Suprapubic skin (tissue), 4 donors: ENCODE measurements at regions not wholly inside any gene's neighbourhood (a gene's known extent, or its start where the extent isn't known, plus 50 kb on each side); places are given as distances from the start of the nearest gene placed in this dataset.

Source experiments
- DNase-seq, 2 donors: peaks; one replicate each; pipeline ENCODE4 v3.0.0-alpha.2; 2019; ENCODE audit warnings: low spot score in 2 of 2
- H3K27ac ChIP-seq: fragments of 200-600 bp; sonication (generic); one replicate; pipeline ENCODE4 v1.5.1; 2019
- H3K27me3 ChIP-seq: fragments of 200-600 bp; sonication (generic); one replicate; pipeline ENCODE4 v1.5.1; 2019
- H3K36me3 ChIP-seq: fragments of 200-600 bp; sonication (generic); one replicate; pipeline ENCODE4 v1.5.1; 2019
- H3K4me1 ChIP-seq: fragments of 200-600 bp; sonication (generic); one replicate; pipeline ENCODE4 v1.5.1; 2019
- H3K4me3 ChIP-seq: fragments of 200-600 bp; sonication (generic); one replicate; pipeline ENCODE4 v1.5.1; 2019; ENCODE audit warnings: mild to moderate bottlenecking
- H3K9me3 ChIP-seq: fragments of 200-600 bp; sonication (generic); one replicate; pipeline ENCODE4 v1.5.1; 2019
- EP300 ChIP-seq: sonication (generic); formaldehyde crosslinking; IDR thresholded peaks from one replicate; pipeline ENCODE4 v1.6.1; 2017; ENCODE audit warnings: antibody characterized with exemption
- POLR2A ChIP-seq, 2 donors: fragments of 450-650 bp; IDR thresholded peaks; one replicate each; pipeline ENCODE4 v1.6.1; 2017; ENCODE audit warnings: antibody characterized with exemption in 2 of 2, mild to moderate bottlenecking in 2 of 2, moderate library complexity in 2 of 2
- POLR2AphosphoS5 ChIP-seq, 3 donors: sonication (generic); formaldehyde crosslinking; IDR thresholded peaks; one replicate each; pipeline ENCODE4 v1.6.1; 2017; ENCODE audit warnings: antibody characterized with exemption in 3 of 3
- WGBS: methylation state at CpG from one replicate; pipeline ENCODE4 v1.1.5; 2018; 5-methylcytosine and 5-hydroxymethylcytosine counted together
- TF ChIP-seq, protein P1 (sequence below), 2 donors: fragments of 200-600 bp in 1 of 2; fragments of 450-650 bp in 1 of 2; sonication (generic) in 1 of 2; IDR thresholded peaks; one replicate each; pipeline ENCODE4 v1.5.1; 2016 to 2019; ENCODE audit warnings: antibody characterized with exemption in 2 of 2, mild to moderate bottlenecking in 1 of 2, moderate library complexity in 1 of 2

DNA sequence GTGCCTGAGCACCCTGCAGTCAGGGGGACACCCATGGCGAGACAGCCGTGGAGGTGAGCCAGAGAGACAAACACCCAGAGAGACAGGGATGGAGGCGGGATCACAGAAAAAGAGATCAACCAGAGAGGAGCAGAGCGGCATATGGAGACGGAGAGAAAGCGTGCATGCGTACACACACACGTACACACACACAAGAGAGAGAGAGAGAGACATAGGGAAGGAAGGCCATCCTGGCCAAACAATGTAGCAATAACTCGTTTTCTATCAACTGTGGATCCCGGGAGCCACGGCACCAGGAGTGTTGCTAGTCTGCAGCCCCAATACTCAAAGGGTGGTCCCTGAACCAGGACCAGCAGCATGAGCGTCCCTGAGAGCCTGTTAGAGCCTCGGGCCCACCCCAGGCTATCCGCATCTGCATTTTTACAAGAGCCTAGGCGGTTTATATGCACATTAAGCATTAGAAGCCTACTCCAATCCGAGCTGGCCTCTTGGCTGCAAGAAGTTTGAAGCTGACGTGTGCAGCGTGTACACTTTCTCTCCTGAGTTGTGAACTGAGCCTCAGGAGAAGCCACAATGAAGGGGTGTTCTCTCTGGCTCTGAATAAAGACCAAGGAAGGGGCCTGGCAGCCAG is 50.1 kb upstream of the MYCN start:
- H3K27me3 ChIP-seq: no peaks in the 10 kb centered on the region
- no peaks in the 10 kb centered on the region for H3K9me3 ChIP-seq
- H3K36me3 ChIP-seq: no peaks in the 10 kb centered on the region
- no peak overlapping the region for H3K4me3 ChIP-seq
- 77% methylated on average over 18 of the region's 18 CpGs for whole genome bisulfite sequencing
- TF ChIP-seq EP300: no peak
- TF ChIP-seq, protein P1, sequence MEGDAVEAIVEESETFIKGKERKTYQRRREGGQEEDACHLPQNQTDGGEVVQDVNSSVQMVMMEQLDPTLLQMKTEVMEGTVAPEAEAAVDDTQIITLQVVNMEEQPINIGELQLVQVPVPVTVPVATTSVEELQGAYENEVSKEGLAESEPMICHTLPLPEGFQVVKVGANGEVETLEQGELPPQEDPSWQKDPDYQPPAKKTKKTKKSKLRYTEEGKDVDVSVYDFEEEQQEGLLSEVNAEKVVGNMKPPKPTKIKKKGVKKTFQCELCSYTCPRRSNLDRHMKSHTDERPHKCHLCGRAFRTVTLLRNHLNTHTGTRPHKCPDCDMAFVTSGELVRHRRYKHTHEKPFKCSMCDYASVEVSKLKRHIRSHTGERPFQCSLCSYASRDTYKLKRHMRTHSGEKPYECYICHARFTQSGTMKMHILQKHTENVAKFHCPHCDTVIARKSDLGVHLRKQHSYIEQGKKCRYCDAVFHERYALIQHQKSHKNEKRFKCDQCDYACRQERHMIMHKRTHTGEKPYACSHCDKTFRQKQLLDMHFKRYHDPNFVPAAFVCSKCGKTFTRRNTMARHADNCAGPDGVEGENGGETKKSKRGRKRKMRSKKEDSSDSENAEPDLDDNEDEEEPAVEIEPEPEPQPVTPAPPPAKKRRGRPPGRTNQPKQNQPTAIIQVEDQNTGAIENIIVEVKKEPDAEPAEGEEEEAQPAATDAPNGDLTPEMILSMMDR (IDR thresholded peaks at IDR 0.05): no peak
- TF ChIP-seq POLR2AphosphoS5 (IDR thresholded peaks at IDR 0.05): no peak
- no peak for TF ChIP-seq POLR2A (IDR thresholded peaks at IDR 0.05)
- no peak overlapping the region for H3K27ac ChIP-seq
- no peaks in the 10 kb centered on the region for H3K4me1 ChIP-seq
- DNase-seq: no peak
